Dedifferentiated amniotic fluid mesenchymal stem cell (primary cell): ENCODE measurements at regions not wholly inside any gene's neighbourhood (a gene's known extent, or its start where the extent isn't known, plus 50 kb on each side); places are given as distances from the start of the nearest gene placed in this dataset.
"Not testable (repeated sequence)": the region's sequence is repeated elsewhere in the genome, so short reads cannot be mapped to it uniquely, and the experiment has no call there.

Source experiments
- DNase-seq: peaks from one replicate; pipeline ENCODE4 v3.0.0-alpha.2; 2016; ENCODE audit errors: extremely low spot score

GRCh38 chr1:182260516-182260915 lies 131.1 kb downstream of the GLUL start:
- DNase-seq, result no peak

GRCh38 chr1:182259968-182260367 lies 131.6 kb downstream of the GLUL start:
- DNase-seq, result no peak

DNA sequence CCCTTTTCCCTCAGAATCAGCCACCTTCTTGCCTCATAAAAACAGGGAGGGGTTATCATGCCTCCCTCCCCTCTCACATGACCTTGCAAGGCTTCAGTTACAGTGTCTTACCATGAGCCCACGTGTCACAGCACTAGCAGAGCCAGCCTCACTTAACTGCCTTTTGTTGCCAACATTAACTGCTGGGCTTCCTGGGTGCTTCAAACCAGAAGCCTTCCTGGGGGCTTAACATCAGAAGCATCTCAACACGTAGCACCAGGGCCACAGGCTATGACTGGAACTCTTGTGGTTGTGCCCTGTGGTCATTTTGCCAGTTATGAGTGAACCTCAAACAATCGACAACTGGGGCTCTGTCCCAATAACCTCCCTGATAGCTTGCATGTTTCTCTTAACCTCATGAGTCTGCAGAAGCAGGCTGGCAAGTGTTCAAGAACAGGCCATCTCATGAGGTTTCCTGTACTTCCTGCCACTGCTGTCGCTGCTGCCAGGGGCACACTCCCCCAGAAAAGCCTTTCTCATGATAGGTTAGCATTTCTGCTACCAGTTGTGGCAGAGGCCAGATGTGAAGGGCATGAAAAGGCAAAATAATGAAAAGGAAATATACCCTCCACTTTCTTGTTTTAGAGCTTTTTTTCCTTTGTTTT lies 132.2 kb downstream of the GLUL start:
- no peak for DNase-seq

- no peak for DNase-seq
Observed at GRCh38 chr1:182257369-182258063, 134.1 kb downstream of the GLUL start.

GRCh38 chr1:182256931-182257330 lies 134.7 kb downstream of the GLUL start:
- no peak for DNase-seq

GRCh38 chr1:182255494-182255893 lies 136.1 kb downstream of the GLUL start:
- no peak for DNase-seq

DNA sequence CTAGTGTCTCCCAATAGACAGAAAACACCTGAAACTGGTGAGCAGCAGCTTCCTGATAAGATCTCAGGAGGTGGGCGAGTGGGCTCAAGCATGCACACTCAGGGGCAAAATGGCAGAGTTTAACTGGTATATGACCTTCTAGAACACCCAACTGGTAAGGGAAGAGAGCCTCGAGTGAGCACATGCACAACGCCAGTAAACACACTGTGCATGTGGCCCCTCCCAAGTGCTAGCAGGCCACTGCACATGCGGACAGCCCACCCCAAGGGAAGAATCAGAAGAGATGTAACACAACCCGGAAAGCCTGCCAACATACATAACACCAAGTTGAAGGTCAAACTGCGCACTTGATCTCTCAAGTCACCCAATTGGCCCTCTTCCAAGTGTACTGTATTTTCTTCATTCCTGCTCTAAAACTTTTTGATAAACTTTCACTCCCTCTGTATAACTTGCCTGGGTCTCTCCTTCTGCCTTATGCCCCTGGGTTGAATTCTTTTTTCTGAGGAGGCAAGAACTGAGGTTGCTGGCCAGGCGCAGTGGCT lies 138.2 kb downstream of the GLUL start:
- no peak for DNase-seq

DNA sequence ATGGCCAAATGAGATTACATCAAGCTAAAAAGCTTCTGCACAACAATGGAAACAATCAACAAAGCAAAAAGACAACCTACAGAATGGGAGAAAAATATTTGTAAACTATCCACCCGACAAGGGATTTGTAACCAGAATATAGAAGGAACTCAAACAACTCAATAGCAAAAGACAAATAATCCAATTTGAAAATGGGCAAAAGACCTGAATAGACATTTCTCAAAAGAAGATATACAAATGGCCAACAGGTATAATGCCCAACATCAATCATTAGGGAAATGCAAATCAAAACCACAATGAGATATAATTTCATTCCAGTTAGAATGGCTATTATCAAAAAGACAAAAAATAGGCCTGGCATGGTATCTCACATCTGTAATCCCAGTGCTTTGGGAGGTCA lies 140.0 kb downstream of the GLUL start:
- DNase-seq, result no peak

DNA sequence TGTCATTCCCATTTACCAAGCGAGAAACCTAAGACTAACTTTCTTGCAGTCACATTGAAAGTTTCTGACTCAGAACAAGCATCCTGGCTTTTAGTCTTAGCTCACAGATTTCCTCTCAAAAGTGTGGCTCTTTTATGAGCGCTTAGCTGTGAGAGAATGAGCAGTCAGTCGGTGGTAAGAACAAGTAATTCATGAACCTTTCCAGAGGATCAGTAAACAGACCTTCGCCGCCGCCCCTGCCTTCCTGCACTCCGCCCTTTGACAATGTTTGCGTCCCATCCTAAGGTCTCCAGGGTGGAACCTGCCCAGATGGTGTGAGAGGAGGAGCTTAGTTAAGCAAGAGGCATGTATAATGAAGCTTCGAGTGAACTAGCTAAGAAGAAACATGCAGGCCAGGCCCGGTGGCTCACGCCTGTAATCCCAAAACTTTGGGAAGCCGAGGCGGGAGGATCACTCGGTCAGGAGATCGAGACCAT lies 142.4 kb downstream of the GLUL start:
- DNase-seq, result no peak

DNA sequence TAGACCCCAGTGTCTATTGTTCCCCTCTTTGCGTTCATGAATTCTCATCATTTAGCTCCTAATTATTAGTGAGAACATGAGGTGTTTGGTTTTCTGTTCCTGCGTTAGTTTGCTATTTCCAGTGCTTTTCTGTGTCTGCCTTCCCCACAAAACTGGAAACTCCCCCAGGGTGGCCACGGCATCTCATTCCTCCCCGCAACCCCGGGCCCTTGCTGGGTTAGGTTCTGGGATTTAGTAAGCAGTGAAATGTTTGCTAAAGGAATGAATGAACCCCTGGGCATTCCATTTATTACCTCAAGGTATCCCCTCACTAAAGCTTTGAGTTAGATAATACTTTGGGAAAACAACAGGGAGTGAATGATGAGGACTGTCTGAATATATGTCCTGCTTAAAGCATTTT lies 142.9 kb downstream of the GLUL start:
- no peak for DNase-seq

GRCh38 chr1:182247813-182248212 lies 143.8 kb downstream of the GLUL start:
- not testable (repeated sequence) for DNase-seq

DNA sequence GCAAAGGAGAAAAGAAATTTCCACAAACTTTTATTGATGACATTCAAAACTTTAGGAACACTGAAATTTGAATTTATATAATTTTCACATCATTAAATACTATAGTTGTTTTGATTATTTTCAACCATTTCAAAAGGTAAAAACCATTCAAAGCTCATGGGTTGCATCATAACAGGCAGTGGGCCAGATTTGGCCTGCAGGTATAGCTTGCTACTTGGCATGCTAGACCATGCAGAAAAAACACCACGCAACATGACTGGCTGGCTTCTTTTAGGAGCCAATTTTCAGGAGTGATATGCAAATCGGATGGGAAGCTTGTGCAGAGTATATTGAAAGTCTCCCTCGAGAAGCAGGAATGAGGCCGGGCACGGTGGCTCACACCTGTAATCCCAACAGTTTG lies 144.8 kb downstream of the GLUL start:
- no peak for DNase-seq

- no peak for DNase-seq
Observed at GRCh38 chr1:182245040-182245439, 146.6 kb downstream of the GLUL start.

- no peak for DNase-seq
Observed at GRCh38 chr1:182244451-182244850, 147.1 kb downstream of the GLUL start.

- DNase-seq, result no peak
Observed at GRCh38 chr1:182242641-182243040, 148.9 kb downstream of the GLUL start.

DNA sequence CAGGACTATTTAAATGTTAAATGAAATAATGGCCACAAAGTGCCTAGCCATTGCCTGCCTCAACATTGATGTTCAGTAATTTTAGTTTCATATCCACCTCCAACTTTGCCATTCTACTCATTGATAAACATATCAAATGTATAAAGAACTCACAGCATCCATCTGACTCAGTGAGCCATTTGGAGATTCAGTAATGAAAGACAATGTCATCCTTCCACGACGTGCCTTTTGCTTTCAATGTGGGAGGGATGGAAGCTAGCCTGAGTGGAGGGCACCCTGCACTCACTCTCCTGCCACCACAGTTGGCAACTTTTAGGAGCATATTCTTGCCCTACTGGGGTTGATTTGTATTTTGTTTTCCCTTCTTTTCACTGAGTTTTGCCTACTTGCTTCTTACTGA lies 151.5 kb downstream of the GLUL start:
- DNase-seq, result no peak

- no peak for DNase-seq
Observed at GRCh38 chr1:182238421-182238820, 153.2 kb downstream of the GLUL start.

DNA sequence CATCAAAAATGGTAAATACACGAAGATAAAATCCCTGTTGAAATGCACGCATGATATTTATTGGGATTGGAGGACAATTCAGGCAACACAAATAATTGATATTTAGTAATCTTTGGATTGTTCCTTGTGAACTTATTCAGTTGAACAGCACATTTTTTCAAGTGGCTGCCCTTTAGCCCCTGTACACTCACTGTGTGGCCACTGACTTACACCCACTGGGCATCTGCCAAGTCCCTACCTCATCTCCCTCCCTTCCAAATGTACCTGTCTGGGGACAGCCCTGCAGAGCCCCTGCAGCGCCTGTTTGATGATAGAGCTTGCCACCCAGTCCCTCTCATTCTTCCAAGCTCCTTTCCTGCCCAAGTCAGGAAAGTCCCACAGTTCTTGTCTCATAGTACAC lies 154.3 kb downstream of the GLUL start:
- no peak for DNase-seq

DNA sequence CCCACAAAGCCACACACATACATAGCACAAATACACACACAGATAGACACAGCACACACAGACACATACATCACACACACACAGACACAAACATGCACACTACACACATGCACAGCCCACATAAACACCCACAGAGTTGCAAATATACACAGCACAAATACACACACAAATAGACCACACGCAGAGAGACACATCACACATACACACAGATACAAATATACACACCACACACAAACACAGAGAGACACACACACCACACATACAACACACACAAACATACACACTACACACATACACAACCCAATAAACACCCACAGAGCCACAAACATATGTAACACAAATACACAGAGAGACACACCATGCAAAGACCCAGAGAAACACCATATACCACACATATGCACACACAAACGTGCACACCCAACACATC lies 154.9 kb downstream of the GLUL start:
- no peak for DNase-seq

- no peak for DNase-seq
Observed at GRCh38 chr1:182235952-182236650, 155.5 kb downstream of the GLUL start.

DNA sequence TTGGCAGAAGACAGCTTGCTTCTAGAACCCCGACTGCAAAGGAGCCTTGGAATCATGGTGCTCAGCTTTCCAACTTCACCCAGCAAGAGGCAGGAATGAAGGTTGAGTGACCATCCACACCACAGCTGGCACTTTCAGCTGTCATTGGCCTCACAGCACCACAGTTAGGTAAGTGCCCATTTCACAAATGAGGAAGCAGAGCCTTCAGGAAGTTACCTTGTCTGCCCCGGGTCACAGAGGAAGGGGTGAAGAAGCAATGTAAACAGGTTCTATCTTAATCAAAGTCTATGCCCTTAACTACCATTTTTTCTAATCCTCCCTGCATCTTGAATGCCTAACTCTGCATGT lies 156.0 kb downstream of the GLUL start:
- DNase-seq, result no peak

- DNase-seq, result peak; percentile 57
Observed at GRCh38 chr1:182229921-182230491, 161.6 kb downstream of the GLUL start.
